H1 (cell line): ENCODE measurements at regions not wholly inside any gene's neighbourhood (a gene's known extent, or its start where the extent isn't known, plus 50 kb on each side); places are given as distances from the start of the nearest gene placed in this dataset.

Experiments
- CTCF ChIA-PET: fragments of 300-600 bp; sonication (Branson Sonifier 250); formaldehyde crosslinking; loops from one replicate; lab custom pipeline; 2021; ENCODE audit not compliant: partially characterized antibody; lab: Charles Lee
- POLR2A ChIA-PET: fragments of 300-600 bp; sonication (Branson Sonifier 250); formaldehyde crosslinking; loops from one replicate; lab custom pipeline; 2021; ENCODE audit warnings: inconsistent platforms; ENCODE audit not compliant: partially characterized antibody; lab: Charles Lee
- DNase-seq, 2 experiments: peaks; one replicate each; pipeline versions ENCODE4 v3.0.0 to v3.0.0-alpha.2; 2010 to 2022; ENCODE audit warnings: low spot score in 2 of 2, low read depth in 1 of 2, mixed read lengths in 1 of 2
- FAIRE-seq: peaks from 2 replicates; lab custom pipeline; 2011; peaks lifted over from hg19 to GRCh38; lab: Jason Lieb, UNC
- H2AFZ ChIP-seq: 2 replicates; pipeline ENCODE4 v1.8.1; 2012; ENCODE audit warnings: low read length, inconsistent platforms
- H2AK5ac ChIP-seq: 2 replicates; pipeline ENCODE4 v1.6.1; 2013; ENCODE audit warnings: low read depth, low read length
- H2BK120ac ChIP-seq: replicated peaks from 2 replicates; pipeline ENCODE3; 2013; ENCODE audit warnings: low read depth, low read length, inconsistent platforms
- H2BK12ac ChIP-seq: 2 replicates; pipeline ENCODE4 v1.6.1; 2013; ENCODE audit warnings: low read depth, low read length
- H2BK15ac ChIP-seq: 2 replicates; pipeline ENCODE4 v1.6.1; 2013; ENCODE audit warnings: low read length
- H2BK20ac ChIP-seq: 2 replicates; pipeline ENCODE4 v1.6.1; 2013; ENCODE audit warnings: low read length
- H2BK5ac ChIP-seq: 2 replicates; pipeline ENCODE4 v1.6.1; 2013; ENCODE audit warnings: low read depth, low read length
- H3K14ac ChIP-seq: 2 replicates; pipeline ENCODE4 v1.6.1; 2013; ENCODE audit warnings: inconsistent platforms; ENCODE audit not compliant: insufficient read length
- H3K18ac ChIP-seq: 2 replicates; pipeline ENCODE4 v1.6.1; 2013; ENCODE audit warnings: low read length; ENCODE audit errors: extremely low read depth
- H3K23ac ChIP-seq: 2 replicates; pipeline ENCODE4 v1.6.1; 2013; ENCODE audit warnings: inconsistent platforms; ENCODE audit not compliant: insufficient read length
- H3K23me2 ChIP-seq: 2 replicates; pipeline ENCODE4 v1.6.1; 2013; ENCODE audit warnings: low read depth, low read length
- H3K27ac ChIP-seq: 2 replicates; pipeline ENCODE4 v1.6.1; 2011; ENCODE audit warnings: low read depth, low read length, inconsistent platforms
- H3K27me3 ChIP-seq, 4 experiments: replicated peaks in 1 of 4; 1 replicate in 1 of 4; 2 replicates in 3 of 4; pipeline versions ENCODE4 v1.6.1 to v1.8.1; 2011 to 2013; ENCODE audit warnings: low read length in 3 of 4, mild to moderate bottlenecking in 3 of 4, inconsistent platforms in 2 of 4, mixed read lengths in 2 of 4, moderate library complexity in 1 of 4; ENCODE audit not compliant: control insufficient read depth in 3 of 4, insufficient read depth in 3 of 4; ENCODE audit errors: extremely low read depth in 1 of 4
- H3K36me3 ChIP-seq, 4 experiments: 2 replicates each; pipeline versions ENCODE4 v1.6.1 to v1.8.1; 2011 to 2013; ENCODE audit warnings: mild to moderate bottlenecking in 4 of 4, low read length in 3 of 4, moderate library complexity in 2 of 4, control low read depth in 1 of 4, inconsistent platforms in 1 of 4; ENCODE audit not compliant: insufficient read depth in 4 of 4, control insufficient read depth in 2 of 4
- H3K4ac ChIP-seq: replicated peaks from 2 replicates; pipeline ENCODE3; 2013; ENCODE audit warnings: low read length, low read depth, mixed read lengths, inconsistent platforms; ENCODE audit not compliant: insufficient read length
- H3K4me1 ChIP-seq, 4 experiments: replicated peaks in 1 of 4; 1 replicate in 1 of 4; 2 replicates in 3 of 4; pipeline versions ENCODE4 v1.6.1 to v1.8.1; 2011 to 2013; ENCODE audit warnings: low read length in 3 of 4, inconsistent platforms in 2 of 4, mixed read lengths in 1 of 4; ENCODE audit not compliant: insufficient read depth in 4 of 4, control insufficient read depth in 3 of 4
- H3K4me2 ChIP-seq, 2 experiments: 2 replicates each; pipeline versions ENCODE4 v1.6.1 to v1.8.1; 2011 to 2013; ENCODE audit warnings: low read depth in 2 of 2, low read length in 2 of 2, control low read depth in 1 of 2, inconsistent platforms in 1 of 2, mild to moderate bottlenecking in 1 of 2; ENCODE audit not compliant: insufficient read depth in 1 of 2
- H3K4me3 ChIP-seq, 4 experiments: fragments of 200-600, 300-600 bp in 1 of 4; sonication (generic), shearing (Covaris generic), sonication (Bioruptor Twin) in 1 of 4; 2 replicates each; pipeline versions ENCODE4 v1.5.1 to v1.8.1; 2011 to 2016; ENCODE audit warnings: low read length in 4 of 4, low read depth in 3 of 4, control low read depth in 2 of 4, inconsistent platforms in 2 of 4, mild to moderate bottlenecking in 2 of 4, mixed read lengths in 1 of 4, moderate library complexity in 1 of 4; ENCODE audit not compliant: insufficient read depth in 2 of 4; ENCODE audit errors: extremely low read depth in 1 of 4
- H3K56ac ChIP-seq: replicated peaks from 2 replicates; pipeline ENCODE3; 2013; ENCODE audit warnings: low read depth, mild to moderate bottlenecking, mixed read lengths, low read length, inconsistent platforms; ENCODE audit not compliant: insufficient read length
- H3K79me1 ChIP-seq: 2 replicates; pipeline ENCODE4 v1.6.1; 2013; ENCODE audit warnings: low read depth, low read length, control low read depth
- H3K79me2 ChIP-seq, 2 experiments: 2 replicates each; pipeline versions ENCODE4 v1.6.1 to v1.8.1; 2012 to 2013; ENCODE audit warnings: low read length in 2 of 2, mild to moderate bottlenecking in 2 of 2, inconsistent platforms in 1 of 2; ENCODE audit not compliant: insufficient read depth in 2 of 2, control insufficient read depth in 1 of 2
- H3K9ac ChIP-seq, 4 experiments: replicated peaks in 1 of 4; 1 replicate in 1 of 4; 2 replicates in 3 of 4; pipeline versions ENCODE4 v1.6.1 to v1.8.1; 2011 to 2013; ENCODE audit warnings: low read depth in 3 of 4, low read length in 3 of 4, control low read depth in 2 of 4, mild to moderate bottlenecking in 2 of 4, moderate library complexity in 2 of 4, inconsistent platforms in 1 of 4; ENCODE audit errors: extremely low read depth in 1 of 4
- H3K9me3 ChIP-seq, 2 experiments: 2 replicates each; pipeline versions ENCODE4 v1.6.1 to v1.8.1; 2012 to 2013; ENCODE audit warnings: mild to moderate bottlenecking in 2 of 2, moderate library complexity in 2 of 2, control low read depth in 1 of 2, inconsistent platforms in 1 of 2, low read depth in 1 of 2, low read length in 1 of 2, mixed read lengths in 1 of 2; ENCODE audit not compliant: insufficient read depth in 2 of 2
- H4K20me1 ChIP-seq, 2 experiments: replicated peaks in 1 of 2; 2 replicates each; pipeline versions ENCODE3 to v1.8.1; 2011 to 2013; ENCODE audit warnings: inconsistent platforms in 2 of 2, low read length in 2 of 2, mild to moderate bottlenecking in 1 of 2; ENCODE audit not compliant: insufficient read depth in 2 of 2, control insufficient read depth in 1 of 2
- H4K5ac ChIP-seq: 2 replicates; pipeline ENCODE4 v1.6.1; 2013; ENCODE audit warnings: low read length, low read depth, mixed read lengths, inconsistent platforms; ENCODE audit not compliant: insufficient read length
- H4K8ac ChIP-seq: 2 replicates; pipeline ENCODE4 v1.8.0; 2013; ENCODE audit warnings: mild to moderate bottlenecking, moderate library complexity, low read length, inconsistent platforms; ENCODE audit not compliant: insufficient read depth; ENCODE audit errors: extremely low read depth
- H4K91ac ChIP-seq: replicated peaks from 2 replicates; pipeline ENCODE3; 2013; ENCODE audit warnings: low read length, mixed read lengths, inconsistent platforms; ENCODE audit not compliant: insufficient read length
- BRCA1 ChIP-seq: IDR thresholded peaks from 2 replicates; pipeline ENCODE4 v1.6.1; 2012; ENCODE audit warnings: low read depth, low read length, improper control_type of control experiment
- E2F6 ChIP-seq: IDR thresholded peaks from 2 replicates; pipeline ENCODE4 v1.6.1; 2012; ENCODE audit warnings: inconsistent platforms
- FOSL1 ChIP-seq: IDR thresholded peaks from 2 replicates; pipeline ENCODE4 v1.6.1; 2011; ENCODE audit warnings: mild to moderate bottlenecking, low read depth, low read length, moderate library complexity; ENCODE audit not compliant: insufficient read depth
- JUND ChIP-seq: IDR thresholded peaks from 2 replicates; pipeline ENCODE4 v1.6.1; 2011; ENCODE audit warnings: mild to moderate bottlenecking, improper control_type of control experiment, low read length
- MAFK ChIP-seq: IDR thresholded peaks from 2 replicates; pipeline ENCODE4 v1.6.1; 2012; ENCODE audit warnings: low read depth, mild to moderate bottlenecking, improper control_type of control experiment, low read length
- PHF8 ChIP-seq: fragments of 200-600 bp; sonication (generic); conservative IDR thresholded peaks from 2 replicates; pipeline ENCODE4 v1.7.1; 2012; ENCODE audit warnings: low read depth, mild to moderate bottlenecking, inconsistent platforms, low read length, moderate library complexity
- RBBP5 ChIP-seq: IDR thresholded peaks from 2 replicates; pipeline ENCODE4 v1.7.1; 2012; ENCODE audit warnings: low read depth, mild to moderate bottlenecking, inconsistent platforms, low read length, moderate library complexity, borderline replicate concordance
- SP2 ChIP-seq: IDR thresholded peaks from 2 replicates; pipeline ENCODE4 v1.6.1; 2012; ENCODE audit warnings: mild to moderate bottlenecking, low read length, inconsistent platforms
- TAF1 ChIP-seq: IDR thresholded peaks from 2 replicates; pipeline ENCODE4 v1.6.1; 2011; ENCODE audit warnings: mild to moderate bottlenecking, low read depth, low read length
- WGBS, 2 experiments: shearing (Covaris generic) in 1 of 2; methylation state at CpG; one replicate each; pipeline versions ENCODE4 v1.1.6 to v1.1.7; 2013 to 2015; ENCODE audit warnings: low lambda C conversion rate in 2 of 2, mixed read lengths in 2 of 2, inconsistent platforms in 1 of 2, low coverage in 1 of 2, missing lambda C conversion rate in 1 of 2; ENCODE audit not compliant: insufficient replicate concordance in 2 of 2, insufficient coverage in 1 of 2, insufficient read length in 1 of 2; ENCODE audit errors: extremely low coverage in 1 of 2, missing lambda C conversion rate in 1 of 2; 5-methylcytosine and 5-hydroxymethylcytosine counted together

- Histone ChIP-seq H3K27me3 (no peaks in the 10 kb centered on the region), H3K27ac (no peak overlapping the region), H3K4me3 (no peak overlapping the region), H3K14ac (no peak overlapping the region), H3K79me2 (no peaks in the 10 kb centered on the region), H2BK15ac (no peak overlapping the region), H4K5ac (no peak overlapping the region), H3K36me3 (no peaks in the 10 kb centered on the region), H3K23me2 (no peaks in the 10 kb centered on the region), H2BK5ac (no peak overlapping the region), H4K91ac (no peak overlapping the region), H3K79me1 (no peaks in the 10 kb centered on the region), H3K9ac (no peak overlapping the region), H3K18ac (no peak overlapping the region), H2BK20ac (no peak overlapping the region), H3K4me2 (no peak overlapping the region), H2BK12ac (no peak overlapping the region), H3K56ac (no peak overlapping the region), H3K4me1 (peaks cover 0 to 3% (median 1%) of the 10 kb centered on the region in 4 experiments; a peak in 3 of 7 replicates), H3K4ac (no peak overlapping the region), H4K20me1 (no peaks in the 10 kb centered on the region), H3K9me3 (no peaks in the 10 kb centered on the region), H2BK120ac (no peak overlapping the region), H4K8ac (no peak overlapping the region), H2AFZ (no peak overlapping the region), H2AK5ac (no peak overlapping the region), H3K23ac (no peak overlapping the region)
- POLR2A ChIA-PET: no interaction called here
- WGBS, 2 experiments: 80% methylated on average over 1 of the region's 1 CpG; no CpG with 5 or more reads in 1 of the 2 experiments
- TF ChIP-seq TAF1: no peak
- TF ChIP-seq E2F6: no peak
- no peak for TF ChIP-seq RBBP5
- no peak for TF ChIP-seq SP2
- no peak for TF ChIP-seq MAFK
- TF ChIP-seq PHF8: no peak
- no peak for TF ChIP-seq FOSL1
- TF ChIP-seq BRCA1: no peak
- TF ChIP-seq JUND: no peak
- DNase-seq (no peak), FAIRE-seq (no peak)
- CTCF ChIA-PET: no interaction called here
Observed at GRCh38 chr15:81560405-81560804, 186.4 kb upstream of the TMC3 start.
